ENCODE measurements at regions not wholly inside any gene's neighbourhood (a gene's known extent, or its start where the extent isn't known, plus 50 kb on each side); places are given as distances from the start of the nearest gene placed in this dataset.

DNA sequence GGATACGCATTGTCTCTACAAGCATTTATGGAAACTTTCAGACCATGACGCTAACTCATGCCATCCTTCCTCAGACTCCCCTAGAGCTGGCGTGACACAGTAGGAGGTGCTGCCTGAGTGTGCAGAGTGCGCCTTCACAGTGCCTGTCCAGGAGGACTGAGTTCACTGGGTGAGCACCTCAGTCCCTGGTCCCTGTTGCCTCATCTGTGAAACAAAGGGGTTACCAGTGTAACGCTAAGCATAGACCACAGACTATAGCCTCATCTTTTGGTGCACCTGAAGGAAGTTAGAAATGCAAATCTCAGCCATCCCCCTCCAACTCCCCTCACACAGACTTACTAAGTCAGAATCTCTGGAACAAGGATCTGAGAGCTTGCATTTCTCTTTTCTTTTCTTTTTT is 142.8 kb downstream of the TMEM17 start:
- no peaks in the 10 kb centered on the region for H3K9me3 ChIP-seq

DNA sequence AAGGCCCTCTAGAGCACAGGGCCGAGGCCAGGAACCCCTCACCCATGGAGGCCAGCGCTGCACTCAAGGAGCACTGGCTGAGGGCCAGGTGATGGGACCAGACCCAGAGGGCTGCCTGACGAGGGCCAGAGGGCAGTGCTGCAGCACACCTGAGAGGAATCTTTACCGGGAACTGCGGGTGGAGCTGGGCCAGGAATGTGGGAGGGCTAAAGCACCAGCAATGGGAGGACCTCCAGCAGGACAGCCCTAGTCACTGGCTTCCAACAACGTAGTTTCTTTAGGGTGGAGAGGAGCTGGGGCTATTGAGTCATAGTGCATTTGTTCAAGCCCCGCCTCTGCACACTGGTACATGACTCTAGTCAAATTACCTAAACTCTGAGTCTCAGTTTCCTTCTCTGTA is 143.4 kb downstream of the TMEM17 start:
- Histone ChIP-seq H3K4me3 (ENCODE audit: low read depth, low read length) (no peak overlapping the region), H3K27me3 (no peaks in the 10 kb centered on the region), H3K36me3 (no peaks in the 10 kb centered on the region), H3K9me3 (no peaks in the 10 kb centered on the region), H3K4me1 (no peaks in the 10 kb centered on the region)
- TF ChIP-seq, protein P1, sequence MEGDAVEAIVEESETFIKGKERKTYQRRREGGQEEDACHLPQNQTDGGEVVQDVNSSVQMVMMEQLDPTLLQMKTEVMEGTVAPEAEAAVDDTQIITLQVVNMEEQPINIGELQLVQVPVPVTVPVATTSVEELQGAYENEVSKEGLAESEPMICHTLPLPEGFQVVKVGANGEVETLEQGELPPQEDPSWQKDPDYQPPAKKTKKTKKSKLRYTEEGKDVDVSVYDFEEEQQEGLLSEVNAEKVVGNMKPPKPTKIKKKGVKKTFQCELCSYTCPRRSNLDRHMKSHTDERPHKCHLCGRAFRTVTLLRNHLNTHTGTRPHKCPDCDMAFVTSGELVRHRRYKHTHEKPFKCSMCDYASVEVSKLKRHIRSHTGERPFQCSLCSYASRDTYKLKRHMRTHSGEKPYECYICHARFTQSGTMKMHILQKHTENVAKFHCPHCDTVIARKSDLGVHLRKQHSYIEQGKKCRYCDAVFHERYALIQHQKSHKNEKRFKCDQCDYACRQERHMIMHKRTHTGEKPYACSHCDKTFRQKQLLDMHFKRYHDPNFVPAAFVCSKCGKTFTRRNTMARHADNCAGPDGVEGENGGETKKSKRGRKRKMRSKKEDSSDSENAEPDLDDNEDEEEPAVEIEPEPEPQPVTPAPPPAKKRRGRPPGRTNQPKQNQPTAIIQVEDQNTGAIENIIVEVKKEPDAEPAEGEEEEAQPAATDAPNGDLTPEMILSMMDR (IDR thresholded peaks at IDR 0.05; ENCODE audit: low read depth, low read length): no peak
- DNase-seq: no peak

More for the DNA sequence above, 142.8 kb downstream of the TMEM17 start:
- Histone ChIP-seq H3K4me1 (no peaks in the 10 kb centered on the region), H3K4me3 (ENCODE audit: low read depth, low read length) (no peak overlapping the region), H3K36me3 (no peaks in the 10 kb centered on the region), H3K27me3 (no peaks in the 10 kb centered on the region)
- no peak for DNase-seq
- TF ChIP-seq, protein P1 (IDR thresholded peaks at IDR 0.05; ENCODE audit: low read depth, low read length): no peak

DNA sequence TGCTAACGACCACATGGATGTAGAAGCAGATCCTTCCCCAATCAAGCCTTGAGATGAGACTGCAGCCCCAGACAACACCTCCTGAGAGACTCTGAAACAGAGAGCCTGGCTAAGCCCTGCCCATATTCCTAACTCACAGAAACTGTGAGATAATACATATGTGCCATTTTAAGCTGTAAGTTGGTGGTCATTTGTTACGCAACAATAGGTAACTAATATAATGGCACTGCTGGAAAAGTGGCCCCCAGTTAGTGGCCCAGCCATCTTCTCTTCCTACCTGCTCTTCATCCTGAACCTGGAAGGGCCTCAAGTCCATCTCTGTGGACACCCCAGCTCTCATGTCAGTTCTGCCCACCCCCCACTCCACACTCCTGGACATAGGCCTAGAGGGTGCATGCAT is 144.0 kb downstream of the TMEM17 start:
- Histone ChIP-seq H3K9me3 (no peaks in the 10 kb centered on the region), H3K27me3 (no peaks in the 10 kb centered on the region), H3K4me3 (ENCODE audit: low read depth, low read length) (no peak overlapping the region), H3K4me1 (no peaks in the 10 kb centered on the region), H3K36me3 (no peaks in the 10 kb centered on the region)
- TF ChIP-seq, protein P1 (IDR thresholded peaks at IDR 0.05; ENCODE audit: low read depth, low read length): no peak
- no peak for DNase-seq

DNA sequence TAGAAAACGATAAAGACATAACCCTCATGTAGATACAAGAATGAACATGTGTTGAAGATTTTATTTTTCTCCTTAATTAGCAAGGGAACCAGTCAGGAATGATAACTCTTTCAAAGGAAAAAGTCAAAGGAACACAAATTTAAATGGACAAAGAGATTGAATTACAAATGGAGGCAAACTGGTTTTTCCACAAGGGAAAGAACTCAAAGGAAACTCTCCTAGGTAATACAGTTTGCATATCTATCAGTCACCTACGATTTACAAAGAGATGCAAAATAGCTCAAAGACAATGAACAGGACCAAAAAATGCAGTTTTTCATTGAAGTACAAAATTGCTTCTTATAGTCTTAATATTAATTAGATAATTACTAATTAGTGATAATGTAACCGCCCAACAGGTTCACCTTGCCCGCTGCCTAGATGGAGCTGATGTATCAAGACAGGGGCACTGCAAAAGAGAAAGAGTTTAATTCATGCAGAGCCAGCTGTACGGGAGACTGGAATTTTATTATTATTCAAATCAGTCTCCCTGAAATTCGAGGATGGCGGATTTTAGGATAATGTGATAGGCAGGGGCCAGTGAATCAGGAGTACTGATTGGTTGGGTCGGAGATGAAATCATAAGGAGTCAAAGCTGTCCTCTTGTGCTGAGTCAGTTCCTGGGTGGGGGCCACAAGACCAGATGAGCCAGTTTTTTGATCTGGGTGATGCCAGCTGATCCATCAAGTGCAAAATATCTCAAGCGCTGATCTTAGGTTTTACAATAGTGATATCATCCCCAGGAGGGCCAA is 151.0 kb downstream of the TMEM17 start:
- no peak for DNase-seq
- H3K4me1 ChIP-seq: no peaks in the 10 kb centered on the region
- H3K4me3 ChIP-seq (ENCODE audit: low read depth, low read length): no peak overlapping the region
- TF ChIP-seq, protein P1 (IDR thresholded peaks at IDR 0.05; ENCODE audit: low read depth, low read length): no peak
- H3K27me3 ChIP-seq: no peaks in the 10 kb centered on the region
- H3K9me3 ChIP-seq: no peaks in the 10 kb centered on the region
- no peaks in the 10 kb centered on the region for H3K36me3 ChIP-seq

DNA sequence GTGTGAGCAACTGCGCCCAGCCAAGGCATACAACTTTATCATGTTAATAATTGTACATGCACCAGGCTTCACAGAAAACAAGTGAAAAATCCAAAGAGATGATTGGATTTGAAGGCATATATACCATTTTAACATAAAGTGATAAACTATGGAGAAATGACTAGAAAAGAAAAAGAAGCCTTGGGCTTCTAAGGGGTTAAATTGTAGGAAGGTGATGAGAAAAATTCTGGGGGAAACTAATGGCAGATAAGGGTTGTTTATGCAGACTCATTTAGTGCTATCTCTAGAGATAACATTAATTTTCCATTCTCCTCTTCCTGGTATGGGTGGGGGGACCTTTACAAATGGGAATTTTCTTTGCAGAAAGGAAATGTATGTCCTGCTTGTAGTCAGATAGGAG is 154.0 kb downstream of the TMEM17 start:
- H3K4me1 ChIP-seq: no peaks in the 10 kb centered on the region
- no peaks in the 10 kb centered on the region for H3K36me3 ChIP-seq
- TF ChIP-seq, protein P1 (IDR thresholded peaks at IDR 0.05; ENCODE audit: low read depth, low read length): no peak
- H3K4me3 ChIP-seq (ENCODE audit: low read depth, low read length): no peak overlapping the region
- H3K27me3 ChIP-seq: no peaks in the 10 kb centered on the region
- no peaks in the 10 kb centered on the region for H3K9me3 ChIP-seq
- no peak for DNase-seq

DNA sequence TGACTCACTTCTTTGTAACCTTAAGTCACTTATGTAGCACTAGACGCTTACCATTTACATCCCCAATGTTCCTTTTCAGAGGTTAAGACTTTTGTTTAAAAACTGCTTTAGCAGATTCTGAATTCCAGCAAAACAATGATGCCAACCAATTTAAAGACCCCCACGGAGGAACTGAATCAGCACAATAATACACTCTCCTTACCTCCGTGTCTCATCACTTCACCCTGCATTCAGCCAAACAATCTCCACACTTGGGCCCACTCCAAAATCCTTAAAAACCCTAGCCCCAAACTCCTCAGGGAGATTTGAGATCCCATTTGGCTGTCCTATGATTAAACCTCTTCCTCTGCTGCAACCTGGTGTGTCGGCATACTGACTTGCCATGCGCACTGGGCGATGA is 153.9 kb downstream of the B3GNT2 start:
- Histone ChIP-seq H3K4me1 (no peaks in the 10 kb centered on the region), H3K27me3 (no peaks in the 10 kb centered on the region), H3K36me3 (no peaks in the 10 kb centered on the region), H3K9me3 (no peaks in the 10 kb centered on the region), H3K4me3 (ENCODE audit: low read depth, low read length) (no peak overlapping the region)
- DNase-seq: no peak
- TF ChIP-seq, protein P1 (IDR thresholded peaks at IDR 0.05; ENCODE audit: low read depth, low read length): no peak

All from BE2C (cell line).